Smooth muscle cell (in vitro differentiated cells): ENCODE measurements at regions not wholly inside any gene's neighbourhood (a gene's known extent, or its start where the extent isn't known, plus 50 kb on each side); places are given as distances from the start of the nearest gene placed in this dataset.

ENCODE experiments used
- DNase-seq: peaks from one replicate; lab custom pipeline; 2025; ENCODE audit not compliant: unreplicated experiment; lab: John Stamatoyannopoulos, UW
- H2AFZ ChIP-seq: fragments of 200-600 bp; sonication (generic); 2 replicates; pipeline ENCODE4 v1.6.0; 2016; ENCODE audit warnings: antibody characterized with exemption, low read depth, mild to moderate bottlenecking
- H3F3A ChIP-seq: fragments of 200-600 bp; sonication (generic); 2 replicates; pipeline ENCODE4 v1.6.0; 2017; ENCODE audit warnings: antibody characterized with exemption, low read depth
- H3K27ac ChIP-seq: fragments of 200-600 bp; sonication (generic); 2 replicates; pipeline ENCODE4 v1.5.1; 2016; ENCODE audit warnings: low read depth, mild to moderate bottlenecking
- H3K27me3 ChIP-seq: fragments of 200-600 bp; sonication (generic); 2 replicates; pipeline ENCODE4 v1.6.1; 2016; ENCODE audit warnings: low read depth, mild to moderate bottlenecking
- H3K36me3 ChIP-seq: fragments of 200-600 bp; sonication (generic); 2 replicates; pipeline ENCODE4 v1.5.1; 2016; ENCODE audit warnings: low read depth
- H3K4me1 ChIP-seq: fragments of 200-600 bp; sonication (generic); 2 replicates; pipeline ENCODE4 v1.5.1; 2016; ENCODE audit warnings: low read depth
- H3K4me2 ChIP-seq: fragments of 200-600 bp; sonication (generic); 2 replicates; pipeline ENCODE4 v1.6.0; 2016; ENCODE audit warnings: mild to moderate bottlenecking
- H3K4me3 ChIP-seq: fragments of 200-600 bp; sonication (generic); 2 replicates; pipeline ENCODE4 v1.5.1; 2016; ENCODE audit warnings: mild to moderate bottlenecking
- H3K79me2 ChIP-seq: fragments of 200-600 bp; sonication (generic); 2 replicates; pipeline ENCODE4 v1.6.0; 2016; ENCODE audit warnings: low read depth, mild to moderate bottlenecking
- H3K9ac ChIP-seq: fragments of 200-600 bp; sonication (generic); 2 replicates; pipeline ENCODE4 v1.6.0; 2016; ENCODE audit warnings: low read depth
- H3K9me3 ChIP-seq: fragments of 200-600 bp; sonication (generic); replicated peaks from 2 replicates; pipeline ENCODE4 v1.5.1; 2016; ENCODE audit warnings: low read depth
- H4K20me1 ChIP-seq: fragments of 200-600 bp; sonication (generic); 2 replicates; pipeline ENCODE4 v1.6.0; 2016; ENCODE audit warnings: low read depth
- CTCF ChIP-seq: fragments of 200-600 bp; sonication (generic); IDR thresholded peaks from 2 replicates; pipeline ENCODE4 v1.5.1; 2017; ENCODE audit warnings: borderline replicate concordance, mild to moderate bottlenecking, antibody characterized with exemption; ENCODE audit not compliant: insufficient read depth, poor library complexity, severe bottlenecking
- WGBS: methylation state at CpG from one replicate; pipeline ENCODE4 v1.1.7; 2016; ENCODE audit warnings: low lambda C conversion rate; 5-methylcytosine and 5-hydroxymethylcytosine counted together

- Histone ChIP-seq H3K9ac (no peak overlapping the region), H3K9me3 (no peaks in the 10 kb centered on the region), H3K4me2 (no peak overlapping the region), H3K79me2 (no peaks in the 10 kb centered on the region), H3F3A (no peaks in the 10 kb centered on the region), H3K4me1 (no peaks in the 10 kb centered on the region), H3K27ac (no peak overlapping the region), H3K4me3 (no peak overlapping the region), H3K36me3 (no peaks in the 10 kb centered on the region), H2AFZ (no peak overlapping the region), H4K20me1 (no peaks in the 10 kb centered on the region), H3K27me3 (no peaks in the 10 kb centered on the region)
- WGBS = 80% methylated on average over 7 of the region's 7 CpGs
- no peak for DNase-seq
- no peak for TF ChIP-seq CTCF
These were observed 269.3 kb downstream of the STIM2 start for GRCh38 chr4:27129871-27130366.

- H2AFZ ChIP-seq = no peak overlapping the region
- TF ChIP-seq CTCF = no peak
- H3K36me3 ChIP-seq = no peaks in the 10 kb centered on the region
- no peaks in the 10 kb centered on the region for H3K4me1 ChIP-seq
- H3K27me3 ChIP-seq = no peaks in the 10 kb centered on the region
- 100% methylated on average over 1 of the region's 1 CpG for WGBS
- no peak overlapping the region for H3K4me2 ChIP-seq
- no peaks in the 10 kb centered on the region for H4K20me1 ChIP-seq
- H3K9ac ChIP-seq = no peak overlapping the region
- H3K27ac ChIP-seq = no peak overlapping the region
- H3F3A ChIP-seq = no peaks in the 10 kb centered on the region
- no peak for DNase-seq
- no peaks in the 10 kb centered on the region for H3K9me3 ChIP-seq
- no peaks in the 10 kb centered on the region for H3K79me2 ChIP-seq
- H3K4me3 ChIP-seq = no peak overlapping the region
These were observed 271.9 kb downstream of the STIM2 start for GRCh38 chr4:27132497-27132896.

- H3K27me3 ChIP-seq = no peaks in the 10 kb centered on the region
- H3K4me2 ChIP-seq = no peak overlapping the region
- DNase-seq = no peak
- H2AFZ ChIP-seq = no peak overlapping the region
- peaks cover 6% of the 10 kb centered on the region for H3K9me3 ChIP-seq
- H3K9ac ChIP-seq = no peak overlapping the region
- no peaks in the 10 kb centered on the region for H3K4me1 ChIP-seq
- no peak overlapping the region for H3K4me3 ChIP-seq
- no peaks in the 10 kb centered on the region for H3K36me3 ChIP-seq
- no peak overlapping the region for H3K27ac ChIP-seq
- no peak for TF ChIP-seq CTCF
- H4K20me1 ChIP-seq = no peaks in the 10 kb centered on the region
- H3K79me2 ChIP-seq = no peaks in the 10 kb centered on the region
- WGBS = 91% methylated on average over 4 of the region's 4 CpGs
- H3F3A ChIP-seq = no peaks in the 10 kb centered on the region
These were observed 279.8 kb downstream of the STIM2 start for GRCh38 chr4:27140486-27140885.

- Histone ChIP-seq H3K27ac (no peak overlapping the region), H3K4me1 (no peaks in the 10 kb centered on the region), H4K20me1 (no peaks in the 10 kb centered on the region), H3K79me2 (no peaks in the 10 kb centered on the region), H3K9ac (no peak overlapping the region), H3K36me3 (no peaks in the 10 kb centered on the region), H2AFZ (no peak overlapping the region), H3K4me2 (no peak overlapping the region), H3K27me3 (no peaks in the 10 kb centered on the region), H3F3A (no peaks in the 10 kb centered on the region), H3K4me3 (no peak overlapping the region), H3K9me3 (peaks cover 6% of the 10 kb centered on the region)
- WGBS = 84% methylated on average over 6 of the region's 6 CpGs
- TF ChIP-seq CTCF = no peak
- DNase-seq = no peak
These were observed 280.9 kb downstream of the STIM2 start for GRCh38 chr4:27141530-27141929.
